ENCODE measurements at regions not wholly inside any gene's neighbourhood (a gene's known extent, or its start where the extent isn't known, plus 50 kb on each side); places are given as distances from the start of the nearest gene placed in this dataset.
A peak's percentile ranks its signal among the peaks of the same experiment; 100 is the strongest.
"Not testable (repeated sequence)": the region's sequence is repeated elsewhere in the genome, so short reads cannot be mapped to it uniquely, and the experiment has no call there.

- BruUV-seq (replicated peaks); H3K9ac ChIP-seq (ENCODE audit: insufficient read depth in 1 of 2, low read depth in 2 of 2, low read length in 2 of 2); ATAC-seq; H3K4me3 ChIP-seq; intact Hi-C loops (cut with micrococcal nuclease); H3K4me1 ChIP-seq (replicated peaks in 1 of 2; ENCODE audit: control insufficient read depth in 2 of 2, insufficient read depth in 2 of 2, low read length in 2 of 2); H3K27ac ChIP-seq (ENCODE audit: extremely low read depth, low read depth, low read length); DNase-seq (ENCODE audit: extremely low read depth in 1 of 4, low spot score in 3 of 4); CTCF ChIA-PET (ENCODE audit: low intra/inter-chr PET ratio); H4K20me1 ChIP-seq (replicated peaks; ENCODE audit: control insufficient read depth, insufficient read depth, low read length); H3K27me3 ChIP-seq (ENCODE audit: control insufficient read depth in 2 of 2, insufficient read depth in 2 of 2, low read length in 2 of 2); in situ Hi-C loops (cut with MboI); H3K4me2 ChIP-seq (ENCODE audit: insufficient read depth, low read length); H2AFZ ChIP-seq (ENCODE audit: low read depth, low read length); H3K9me3 ChIP-seq (replicated peaks; ENCODE audit: control insufficient read depth, insufficient read depth, low read depth, low read length); FAIRE-seq; H3K79me2 ChIP-seq (ENCODE audit: control insufficient read depth, insufficient read depth, low read length); H3K36me3 ChIP-seq (ENCODE audit: control insufficient read depth, insufficient read depth, low read length); H3K9me1 ChIP-seq (ENCODE audit: control insufficient read depth, insufficient read depth, low read length): not testable (repeated sequence)
- 0% methylated on average over 4 of the region's 13 CpGs for WGBS (ENCODE audit: insufficient coverage, low coverage, missing lambda C conversion rate)
- POLR2A ChIA-PET, result interaction anchor here (0.8 kb wide), 1 partner anchor 230 kb away, joined by 3 read pairs; no protein-coding TSS in a partner anchor
- 0 out of 2 replicates have a peak, but pooled peaks have one; percentile 29 for TF ChIP-seq NFIC (IDR thresholded peaks at IDR 0.05)
Measured at GRCh38 chr18:58811859-58812258, 52.8 kb upstream of the ZNF532 start.

GRCh38 chr18:58813105-58813504 is 51.6 kb upstream of the ZNF532 start:
- H2AFZ ChIP-seq (ENCODE audit: low read depth, low read length), result no peak overlapping the region
- H3K4me3 ChIP-seq, result no peak overlapping the region
- no peak for ATAC-seq
- H3K4me1 ChIP-seq (replicated peaks in 1 of 2; ENCODE audit: control insufficient read depth in 2 of 2, insufficient read depth in 2 of 2, low read length in 2 of 2), result no peaks in the 10 kb centered on the region
- no peak overlapping the region for H3K9ac ChIP-seq (ENCODE audit: insufficient read depth in 1 of 2, low read depth in 2 of 2, low read length in 2 of 2)
- no peak for DNase-seq (ENCODE audit: extremely low read depth in 1 of 4, low spot score in 3 of 4)
- H3K79me2 ChIP-seq (ENCODE audit: control insufficient read depth, insufficient read depth, low read length), result no peaks in the 10 kb centered on the region
- POLR2A ChIA-PET, result no interaction called here
- H3K9me3 ChIP-seq (replicated peaks; ENCODE audit: control insufficient read depth, insufficient read depth, low read depth, low read length), result no peaks in the 10 kb centered on the region
- H3K36me3 ChIP-seq (ENCODE audit: control insufficient read depth, insufficient read depth, low read length), result no peaks in the 10 kb centered on the region
- no peak overlapping the region for H3K4me2 ChIP-seq (ENCODE audit: insufficient read depth, low read length)
- WGBS (ENCODE audit: insufficient coverage, low coverage, missing lambda C conversion rate), result 0% methylated on average over 5 of the region's 5 CpGs
- no peak overlapping the region for H3K27ac ChIP-seq (ENCODE audit: extremely low read depth, low read depth, low read length)
- intact Hi-C loops (cut with micrococcal nuclease), result no loop called here
- no peaks in the 10 kb centered on the region for H4K20me1 ChIP-seq (replicated peaks; ENCODE audit: control insufficient read depth, insufficient read depth, low read length)
- TF ChIP-seq GTF3C2 (IDR thresholded peaks at IDR 0.05; ENCODE audit: borderline replicate concordance, extremely low read depth, insufficient read length) (no peak), SRSF9 (IDR thresholded peaks at IDR 0.05; ENCODE audit: borderline replicate concordance, low read depth, low read length) (no peak)
- in situ Hi-C loops (cut with MboI), result no loop called here
- CTCF ChIA-PET (ENCODE audit: low intra/inter-chr PET ratio), result no interaction called here
- FAIRE-seq, result no peak
- no peaks in the 10 kb centered on the region for H3K9me1 ChIP-seq (ENCODE audit: control insufficient read depth, insufficient read depth, low read length)
- H3K27me3 ChIP-seq (ENCODE audit: control insufficient read depth in 2 of 2, insufficient read depth in 2 of 2, low read length in 2 of 2), result no peaks in the 10 kb centered on the region
- BruUV-seq (replicated peaks), result no TSS peak
